ENCODE measurements at regions not wholly inside any gene's neighbourhood (a gene's known extent, or its start where the extent isn't known, plus 50 kb on each side); places are given as distances from the start of the nearest gene placed in this dataset.

- TF ChIP-seq CTCF (IDR thresholded peaks at IDR 0.05; ENCODE audit: borderline replicate concordance, extremely low read depth, insufficient read depth), result no peak
- FAIRE-seq (no peak), DNase-seq (no peak)
- Histone ChIP-seq H3K4me3 (ENCODE audit: low read length in 3 of 3) (no peak overlapping the region), H3K27ac (ENCODE audit: low read depth in 2 of 2, low read length in 2 of 2) (no peak overlapping the region), H3K9ac (ENCODE audit: low read length in 3 of 3) (no peak overlapping the region), H3K27me3 (ENCODE audit: control insufficient read depth, insufficient read depth, low read length) (no peaks in the 10 kb centered on the region), H3K9me3 (ENCODE audit: control insufficient read depth in 2 of 3, insufficient read depth in 1 of 3, low read length in 3 of 3) (no peaks in the 10 kb centered on the region), H3K4me1 (ENCODE audit: control insufficient read depth in 2 of 3, insufficient read depth in 2 of 3, low read depth in 1 of 3, low read length in 3 of 3) (peaks cover 0 to 3% (median 0%) of the 10 kb centered on the region in 3 donors), H3K36me3 (ENCODE audit: control insufficient read depth in 2 of 3, insufficient read depth in 3 of 3, low read length in 3 of 3) (no peaks in the 10 kb centered on the region)
- intact Hi-C loops (cut with DNase I), result no loop called here
Measured at GRCh38 chr18:22488554-22488953, 70.8 kb upstream of the CTAGE1 start.

- Histone ChIP-seq H3K36me3 (ENCODE audit: control insufficient read depth in 2 of 3, insufficient read depth in 3 of 3, low read length in 3 of 3) (no peaks in the 10 kb centered on the region), H3K27ac (ENCODE audit: low read depth in 2 of 2, low read length in 2 of 2) (no peak overlapping the region), H3K4me3 (ENCODE audit: low read length in 3 of 3) (no peak overlapping the region), H3K27me3 (ENCODE audit: control insufficient read depth, insufficient read depth, low read length) (no peaks in the 10 kb centered on the region), H3K9me3 (ENCODE audit: control insufficient read depth in 2 of 3, insufficient read depth in 1 of 3, low read length in 3 of 3) (no peaks in the 10 kb centered on the region), H3K9ac (ENCODE audit: low read length in 3 of 3) (no peak overlapping the region), H3K4me1 (ENCODE audit: control insufficient read depth in 2 of 3, insufficient read depth in 2 of 3, low read depth in 1 of 3, low read length in 3 of 3) (peaks cover 0 to 5% (median 0%) of the 10 kb centered on the region in 3 donors)
- TF ChIP-seq CTCF (IDR thresholded peaks at IDR 0.05; ENCODE audit: borderline replicate concordance, extremely low read depth, insufficient read depth), result no peak
- intact Hi-C loops (cut with DNase I), result no loop called here
- DNase-seq (no peak), FAIRE-seq (no peak)
Measured at GRCh38 chr18:22489704-22490103, 72.0 kb upstream of the CTAGE1 start.

- Histone ChIP-seq H3K27me3 (ENCODE audit: control insufficient read depth, insufficient read depth, low read length) (no peaks in the 10 kb centered on the region), H3K36me3 (ENCODE audit: control insufficient read depth in 2 of 3, insufficient read depth in 3 of 3, low read length in 3 of 3) (no peaks in the 10 kb centered on the region), H3K9ac (ENCODE audit: low read length in 3 of 3) (no peak overlapping the region), H3K4me3 (ENCODE audit: low read length in 3 of 3) (no peak overlapping the region), H3K4me1 (ENCODE audit: control insufficient read depth in 2 of 3, insufficient read depth in 2 of 3, low read depth in 1 of 3, low read length in 3 of 3) (peaks cover 0 to 5% (median 0%) of the 10 kb centered on the region in 3 donors), H3K9me3 (ENCODE audit: control insufficient read depth in 2 of 3, insufficient read depth in 1 of 3, low read length in 3 of 3) (no peaks in the 10 kb centered on the region), H3K27ac (ENCODE audit: low read depth in 2 of 2, low read length in 2 of 2) (no peak overlapping the region)
- intact Hi-C loops (cut with DNase I), result no loop called here
- TF ChIP-seq CTCF (IDR thresholded peaks at IDR 0.05; ENCODE audit: borderline replicate concordance, extremely low read depth, insufficient read depth), result no peak
- DNase-seq, result peak in 1 of 5 donors; percentile 17
- FAIRE-seq, result no peak
Measured at GRCh38 chr18:22490429-22490846, 72.7 kb upstream of the CTAGE1 start.

- intact Hi-C loops (cut with DNase I), result no loop called here
- DNase-seq, result peak in 1 of 5 donors; percentile 19
- no peak overlapping the region for H3K9ac ChIP-seq (ENCODE audit: low read length in 3 of 3)
- FAIRE-seq, result no peak
- no peaks in the 10 kb centered on the region for H3K27me3 ChIP-seq (ENCODE audit: control insufficient read depth, insufficient read depth, low read length)
- no peaks in the 10 kb centered on the region for H3K36me3 ChIP-seq (ENCODE audit: control insufficient read depth in 2 of 3, insufficient read depth in 3 of 3, low read length in 3 of 3)
- H3K9me3 ChIP-seq (ENCODE audit: control insufficient read depth in 2 of 3, insufficient read depth in 1 of 3, low read length in 3 of 3), result no peaks in the 10 kb centered on the region
- no peak overlapping the region for H3K27ac ChIP-seq (ENCODE audit: low read depth in 2 of 2, low read length in 2 of 2)
- TF ChIP-seq CTCF (IDR thresholded peaks at IDR 0.05; ENCODE audit: borderline replicate concordance, extremely low read depth, insufficient read depth), result no peak
- no peak overlapping the region for H3K4me3 ChIP-seq (ENCODE audit: low read length in 3 of 3)
- H3K4me1 ChIP-seq (ENCODE audit: control insufficient read depth in 2 of 3, insufficient read depth in 2 of 3, low read depth in 1 of 3, low read length in 3 of 3), result peaks cover 0 to 5% (median 0%) of the 10 kb centered on the region in 3 donors
Measured at GRCh38 chr18:22493255-22493654, 75.5 kb upstream of the CTAGE1 start.
